Activated CD4-positive, alpha-beta T cell treated with anti-CD3 and anti-CD28 coated beads for 48 hours (primary cell): ENCODE measurements at regions not wholly inside any gene's neighbourhood (a gene's known extent, or its start where the extent isn't known, plus 50 kb on each side); places are given as distances from the start of the nearest gene placed in this dataset.

Source experiments
- DNase-seq: peaks from one replicate; pipeline ENCODE4 v3.0.0-alpha.2; 2020

DNA sequence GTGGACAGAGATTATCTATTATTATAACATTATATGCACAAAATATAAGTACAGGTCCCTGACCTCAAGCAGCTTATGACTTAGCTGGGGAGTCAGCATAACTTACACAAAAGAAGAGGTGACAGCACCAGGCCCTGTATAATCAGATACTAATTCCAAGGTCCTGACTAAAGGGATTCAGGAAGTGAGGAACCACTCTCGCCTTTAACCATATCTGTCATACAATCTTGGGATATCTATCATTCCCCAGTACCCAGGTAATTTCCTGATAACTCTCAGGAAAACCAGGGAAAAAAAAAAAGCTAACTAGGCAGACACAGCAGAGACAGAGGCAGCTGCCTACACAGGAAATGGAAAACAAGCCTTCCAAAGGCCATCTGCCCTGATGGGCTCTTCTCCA lies 78.5 kb upstream of the CAMK1G start:
- no peak for DNase-seq

DNA sequence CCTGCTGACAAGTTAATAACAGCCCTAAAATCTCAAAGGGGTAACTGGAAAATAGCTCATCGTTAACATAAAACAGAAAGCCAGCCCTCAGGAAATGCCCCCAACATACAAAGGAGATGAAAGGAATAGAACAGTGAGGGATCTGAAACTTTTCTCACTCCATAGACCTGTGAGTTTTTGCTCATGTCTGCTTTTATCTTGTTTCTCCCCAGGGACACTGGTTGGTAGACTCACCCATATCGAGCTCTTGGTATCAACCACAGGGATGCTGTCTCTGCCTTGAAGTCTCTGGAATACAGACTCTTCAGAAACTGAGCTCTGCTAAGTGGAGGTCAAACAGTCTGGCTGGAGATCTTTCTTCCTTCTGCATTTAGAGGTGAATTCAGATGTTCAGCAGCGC lies 77.4 kb upstream of the CAMK1G start:
- no peak for DNase-seq

DNA sequence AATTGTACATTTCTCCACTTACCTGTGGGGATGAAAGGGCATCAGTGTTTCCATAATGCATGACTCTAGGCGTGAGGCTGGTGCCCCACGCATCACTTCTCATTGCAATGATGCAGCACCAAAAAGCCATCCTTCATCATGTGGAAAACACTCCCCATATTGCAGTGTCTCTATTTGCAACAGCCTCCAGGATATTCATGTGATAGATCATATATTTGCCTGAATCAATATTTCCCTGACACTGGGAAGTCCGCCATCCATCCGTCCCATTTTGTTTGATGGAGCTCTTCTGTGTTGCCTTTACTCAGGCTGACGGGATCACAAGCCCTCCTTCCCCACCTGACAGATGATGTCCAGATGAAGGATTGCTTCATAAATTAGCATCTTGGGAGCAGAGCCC lies 74.5 kb upstream of the CAMK1G start:
- DNase-seq, result no peak

DNA sequence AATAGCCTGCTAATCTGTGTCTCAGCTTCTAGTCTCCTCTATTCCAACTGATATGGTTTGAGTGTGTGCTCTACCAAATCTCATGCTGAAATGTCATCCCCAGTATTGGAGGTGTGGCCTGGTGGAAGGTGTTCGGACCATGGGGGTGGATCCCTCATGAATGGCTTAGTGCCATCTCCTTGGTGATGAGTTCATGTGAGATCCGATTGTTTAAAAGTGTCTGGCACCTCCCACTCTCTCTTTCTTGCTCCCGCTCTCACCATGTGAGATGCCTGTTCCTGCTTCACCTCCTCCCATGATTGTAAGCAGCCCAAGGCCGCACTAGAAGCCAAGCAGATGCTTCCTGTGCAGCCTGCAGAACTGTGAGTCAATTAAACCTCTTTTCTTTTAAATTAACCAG lies 73.5 kb upstream of the CAMK1G start:
- DNase-seq, result no peak

DNA sequence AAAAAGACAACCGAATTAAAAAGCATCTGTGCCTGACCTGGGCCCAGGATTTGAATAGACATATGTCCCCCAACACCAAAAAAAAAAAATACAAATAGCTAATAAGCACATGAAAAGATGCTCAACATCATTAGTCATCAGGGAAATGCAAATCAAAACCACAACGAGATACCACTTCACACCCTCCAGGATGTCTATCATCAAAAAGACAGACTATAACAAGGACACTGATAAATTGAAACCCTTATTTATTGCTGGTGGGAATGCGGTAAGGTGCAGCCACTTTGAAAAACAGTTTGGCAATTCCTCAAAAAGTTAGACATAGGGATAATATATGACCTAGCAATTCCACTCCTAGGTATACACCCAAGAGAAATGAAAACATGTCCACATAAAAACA lies 72.3 kb upstream of the CAMK1G start:
- DNase-seq, result no peak

DNA sequence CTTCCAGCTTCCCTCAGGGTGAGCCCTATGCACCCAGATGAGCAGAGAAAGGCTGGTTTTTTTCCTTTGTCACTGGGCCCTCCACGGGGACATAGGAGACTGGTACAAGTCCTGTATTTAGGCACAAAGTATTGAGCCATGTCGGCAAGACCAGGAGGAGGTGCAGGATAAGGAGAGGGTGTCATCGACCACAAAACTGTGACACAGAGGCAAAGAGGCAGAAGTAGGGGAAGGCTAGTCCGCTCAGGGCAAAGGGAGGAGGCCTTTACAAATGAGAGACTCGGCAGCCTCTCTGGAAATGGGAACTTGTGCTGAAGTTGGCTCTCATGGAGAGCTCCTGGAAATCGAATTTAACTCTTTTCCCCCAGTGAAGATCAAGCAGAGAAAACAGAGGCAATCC lies 70.7 kb upstream of the CAMK1G start:
- DNase-seq, result no peak

DNA sequence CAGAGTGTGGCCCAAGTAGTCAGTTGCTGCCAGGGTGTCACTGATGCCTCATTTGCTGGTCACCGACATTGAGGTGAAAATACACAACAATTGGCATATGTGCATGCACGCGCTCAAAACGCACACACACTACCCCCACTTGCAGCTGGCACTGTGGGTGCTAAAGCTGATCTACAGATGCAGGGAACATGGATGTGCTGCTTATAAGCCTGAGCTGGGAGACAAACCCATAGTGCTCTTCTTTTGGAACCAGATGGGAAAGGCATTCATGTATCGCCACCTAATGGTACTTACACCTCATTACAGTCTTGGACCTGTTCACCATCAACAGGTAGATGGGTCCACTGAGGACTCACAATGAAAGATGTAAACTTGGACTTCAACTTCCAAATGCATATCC lies 70.3 kb upstream of the CAMK1G start:
- no peak for DNase-seq

DNA sequence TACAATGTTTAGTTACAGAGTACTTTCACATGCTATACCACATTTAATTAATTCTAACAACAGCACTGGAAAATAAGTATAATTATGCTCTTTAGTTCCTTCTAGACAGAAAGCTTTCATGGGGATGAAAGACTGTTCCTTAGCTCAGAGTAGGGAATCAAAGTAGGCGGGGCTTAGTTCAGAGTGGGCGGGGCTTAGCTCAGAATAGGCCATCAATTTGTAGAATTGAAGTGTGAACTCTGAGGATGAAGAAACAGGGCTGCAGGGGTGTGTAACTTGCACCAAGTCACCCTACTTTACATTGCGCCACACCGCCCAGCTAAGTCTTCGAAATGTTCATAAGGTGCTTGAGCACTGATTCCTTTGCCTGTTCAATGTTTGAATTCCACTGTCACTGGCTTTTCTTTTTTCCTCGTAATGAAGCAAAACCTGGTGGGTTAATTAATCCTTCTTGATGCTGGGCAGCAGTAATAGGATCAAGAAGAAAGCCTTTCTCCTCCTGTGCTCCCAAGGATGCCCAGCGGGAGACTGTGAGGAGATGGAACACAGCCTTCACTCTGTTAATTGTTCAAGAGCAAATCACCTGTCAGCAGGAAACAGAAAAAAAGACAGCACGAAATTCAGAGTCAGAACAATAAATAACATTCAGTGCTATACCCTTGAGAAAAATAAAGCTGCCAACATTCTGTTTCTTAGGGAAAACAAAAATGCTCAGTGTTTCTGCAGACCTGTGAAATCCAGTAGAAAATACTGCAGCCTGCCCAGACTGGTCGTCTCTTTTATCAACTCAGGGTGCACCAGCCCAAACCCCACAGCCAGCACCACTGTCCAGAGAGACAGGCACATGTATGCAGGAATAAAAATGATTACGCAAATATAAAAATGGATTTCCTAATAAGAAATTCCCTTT lies 66.5 kb upstream of the CAMK1G start:
- no peak for DNase-seq

DNA sequence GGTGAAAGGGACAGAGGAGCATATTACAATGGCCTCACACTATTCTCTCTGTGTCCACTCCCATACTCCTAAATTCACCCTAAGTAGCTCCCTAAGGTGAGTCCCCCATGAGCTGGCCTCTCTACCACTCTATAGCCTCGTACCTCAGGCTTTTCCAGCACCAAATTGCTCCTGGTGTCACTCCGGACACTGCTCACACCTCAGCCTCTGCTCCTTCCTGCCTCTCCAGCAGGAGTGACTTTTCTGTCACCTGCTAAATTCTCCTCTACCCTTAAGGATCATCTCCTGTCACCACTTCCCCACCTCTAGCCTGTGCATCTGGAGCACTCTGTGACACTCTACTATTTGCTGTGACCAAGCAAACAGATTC lies 65.8 kb upstream of the CAMK1G start:
- no peak for DNase-seq

DNA sequence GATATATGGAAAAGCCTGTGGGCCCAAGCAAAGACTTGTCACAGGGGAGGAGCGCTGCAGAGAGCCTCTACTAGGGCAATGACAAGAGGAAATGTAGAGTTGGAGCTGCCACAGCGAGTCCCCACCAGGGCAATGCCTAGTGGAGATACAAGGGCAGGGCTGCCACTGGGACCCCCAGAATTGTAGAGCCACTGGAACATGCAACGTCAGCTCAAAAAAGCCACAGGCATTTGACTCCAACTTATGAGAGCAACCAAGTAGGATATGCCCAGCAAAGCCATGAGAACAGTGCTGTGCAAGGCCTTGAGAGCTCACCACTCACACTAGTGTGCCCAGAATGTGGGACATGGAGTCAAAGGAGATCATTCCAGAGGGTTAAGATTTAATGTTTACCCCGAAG lies 63.7 kb upstream of the CAMK1G start:
- DNase-seq, result no peak

DNA sequence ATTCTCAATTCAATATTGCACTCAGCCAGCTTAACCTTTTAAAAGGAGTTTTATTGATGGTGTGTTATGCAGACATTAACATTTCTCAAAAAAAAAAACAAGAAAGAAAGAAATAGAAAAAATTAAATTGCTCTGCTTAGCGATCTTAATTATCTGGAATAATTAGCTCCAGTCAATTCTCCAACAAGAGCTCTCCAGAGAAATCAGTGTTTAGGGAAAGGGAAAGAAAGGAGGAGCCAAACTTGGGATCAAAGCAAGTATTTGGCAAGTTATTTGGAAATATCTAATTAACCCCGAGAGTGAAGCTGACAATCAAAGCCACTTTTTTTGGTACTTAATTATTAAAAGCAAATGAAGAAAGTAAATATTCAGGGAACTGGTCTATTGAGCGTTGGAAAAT lies 60.7 kb upstream of the CAMK1G start:
- DNase-seq, result no peak

DNA sequence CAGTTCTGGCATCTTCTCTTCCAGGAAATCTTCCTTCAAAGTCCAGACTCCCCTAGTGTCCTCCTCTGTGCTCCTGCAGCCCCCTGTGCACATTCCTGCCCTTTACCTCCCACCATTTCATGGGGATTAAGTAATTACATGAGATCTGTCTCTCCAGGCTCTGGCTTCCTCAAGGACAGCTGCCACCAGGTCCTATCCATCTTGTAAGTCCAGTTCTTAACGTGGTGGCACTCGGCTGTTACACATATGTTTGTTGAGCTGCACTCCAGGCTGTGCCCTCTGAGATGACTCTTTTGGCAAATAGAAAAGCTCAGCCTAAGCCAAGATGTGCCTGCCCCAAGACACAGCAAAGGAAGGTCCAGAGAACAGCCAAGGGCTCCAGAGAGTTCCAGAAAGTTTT lies 57.4 kb upstream of the CAMK1G start:
- DNase-seq, result no peak

DNA sequence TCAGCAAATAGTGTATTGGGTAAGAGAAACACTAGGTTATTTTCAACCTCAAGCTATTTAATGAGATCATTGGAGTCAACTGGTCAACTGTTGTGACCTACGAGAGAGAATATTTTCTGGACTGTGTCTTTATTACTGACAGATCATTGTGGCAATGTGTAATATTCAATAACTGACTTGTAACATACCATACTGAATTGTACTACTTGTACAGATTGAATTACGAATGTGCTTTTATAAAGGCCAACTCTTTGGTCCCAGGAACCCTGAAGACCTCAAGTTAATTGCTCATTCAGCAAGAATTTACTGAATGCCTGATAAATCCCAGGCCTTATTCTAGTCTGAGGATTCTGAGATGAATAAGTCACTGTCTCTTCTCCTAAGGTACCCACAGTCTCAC lies 56.1 kb upstream of the CAMK1G start:
- no peak for DNase-seq

DNA sequence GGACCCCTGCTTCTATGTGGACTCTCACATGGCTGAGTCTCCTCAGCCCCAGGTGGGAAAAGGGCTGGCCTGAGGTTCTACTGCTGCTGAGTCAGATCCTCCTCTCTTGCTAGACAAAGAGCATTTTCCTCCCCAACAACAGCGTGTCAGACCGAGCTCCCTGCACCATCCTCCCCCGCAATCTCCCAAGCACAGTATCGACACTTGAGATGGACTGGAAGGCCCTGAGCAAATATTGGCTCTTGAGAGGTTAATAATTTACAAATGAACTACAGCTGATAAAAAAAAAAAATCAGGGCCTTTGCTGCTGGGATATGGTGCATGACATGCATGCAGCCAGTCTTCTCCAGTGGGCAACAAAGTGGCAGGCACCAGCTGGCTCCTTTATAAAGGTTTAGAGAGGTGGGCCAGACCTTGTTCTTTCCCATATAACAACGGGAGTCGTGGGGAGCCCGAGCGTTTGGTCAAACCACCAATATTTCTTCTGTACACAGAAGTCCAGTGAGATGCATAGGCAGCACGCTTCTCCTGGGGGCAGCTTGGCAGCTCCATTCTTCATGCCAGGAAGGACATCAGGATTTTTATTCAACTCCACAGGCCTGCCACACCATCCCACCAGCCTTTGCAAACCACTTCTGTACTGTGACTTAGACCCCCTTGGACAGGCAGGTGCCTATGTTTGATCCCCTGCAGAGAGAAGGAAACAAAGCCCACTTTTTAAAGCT lies 55.4 kb upstream of the CAMK1G start:
- DNase-seq, result no peak

DNA sequence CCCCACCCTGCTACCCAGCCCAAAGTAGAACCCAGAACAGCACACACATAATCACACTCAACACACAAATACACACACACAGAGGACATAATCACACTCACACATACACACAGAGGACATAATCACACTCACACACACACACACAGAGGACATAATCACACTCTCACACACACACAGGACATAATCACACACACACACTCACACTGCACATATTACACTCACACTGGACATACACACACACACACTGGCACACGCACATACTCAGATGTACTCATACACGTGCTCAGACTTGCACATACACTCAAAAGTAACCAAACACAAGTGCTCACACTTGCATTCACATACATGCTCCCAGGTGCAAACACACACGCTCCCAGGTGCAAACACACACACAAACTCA lies 54.3 kb upstream of the CAMK1G start:
- DNase-seq, result no peak

DNA sequence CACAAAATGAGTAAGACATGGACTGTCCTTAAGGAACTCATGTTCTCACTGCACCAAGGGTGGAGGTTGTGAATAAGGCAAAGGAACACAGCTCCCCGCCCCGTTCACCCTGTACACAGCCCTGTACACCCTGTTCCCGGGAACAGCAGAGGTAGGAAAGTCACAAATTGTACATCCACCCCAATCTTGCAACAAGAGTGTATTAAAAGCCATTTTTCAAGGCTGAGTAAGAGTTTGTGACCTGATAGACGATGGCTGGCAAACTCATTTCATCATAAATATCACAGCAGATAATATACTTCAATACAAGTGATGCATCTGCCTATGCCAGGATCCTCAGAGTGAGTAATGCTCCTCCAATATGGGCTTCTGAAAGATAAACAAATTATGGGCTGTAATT lies 52.5 kb upstream of the CAMK1G start:
- no peak for DNase-seq

DNA sequence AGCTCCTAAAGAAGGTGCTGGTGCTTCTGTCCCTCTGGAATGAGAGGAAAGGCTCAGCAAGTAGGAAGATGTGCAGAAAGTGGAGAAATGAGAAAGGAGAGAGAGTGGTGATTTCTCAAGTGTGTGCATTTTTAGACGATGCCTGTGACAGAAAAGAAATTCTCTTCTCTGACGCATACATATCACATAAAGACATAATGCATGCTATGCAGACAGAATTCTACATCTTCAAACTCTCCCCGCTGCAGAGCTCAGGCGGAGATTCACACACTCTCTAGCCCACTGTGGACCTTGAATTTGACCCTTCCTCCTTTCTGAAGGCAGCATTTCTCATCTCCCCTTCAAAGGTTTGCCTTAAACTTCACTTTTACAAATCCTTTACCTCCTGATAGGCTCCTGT lies 52.0 kb upstream of the CAMK1G start:
- no peak for DNase-seq
